NCI-H2196 (cell line): ENCODE measurements at regions not wholly inside any gene's neighbourhood (a gene's known extent, or its start where the extent isn't known, plus 50 kb on each side); places are given as distances from the start of the nearest gene placed in this dataset.

Source experiments
- DNase-seq: peaks from one replicate; lab custom pipeline; 2025; ENCODE audit not compliant: unreplicated experiment; lab: John Stamatoyannopoulos, UW

- no peak for DNase-seq
These were observed 383.2 kb upstream of the KCNMB2 start for GRCh38 chr3:178152988-178153387.

DNA sequence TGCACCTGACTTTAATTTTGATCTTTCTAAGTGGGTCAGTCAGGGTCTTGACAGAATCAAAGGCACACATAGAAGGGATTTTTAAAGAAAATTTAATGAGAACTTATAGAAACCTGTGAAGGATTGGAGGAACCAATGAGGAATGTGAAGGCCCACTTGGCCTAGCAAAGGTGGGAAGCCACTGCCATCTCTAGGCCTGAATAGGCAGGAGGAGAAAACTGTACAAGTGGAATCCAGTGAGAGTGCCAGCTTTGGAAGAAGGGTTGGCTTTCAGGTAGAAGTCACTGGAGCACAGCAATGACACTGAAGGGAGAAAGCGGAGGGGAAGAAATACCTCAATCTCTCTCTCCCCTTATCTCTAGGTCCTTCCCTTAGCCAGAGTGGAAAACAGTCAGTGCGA lies 380.7 kb upstream of the KCNMB2 start:
- DNase-seq = no peak

- DNase-seq = no peak
These were observed 379.9 kb upstream of the KCNMB2 start for GRCh38 chr3:178156301-178156700.

DNA sequence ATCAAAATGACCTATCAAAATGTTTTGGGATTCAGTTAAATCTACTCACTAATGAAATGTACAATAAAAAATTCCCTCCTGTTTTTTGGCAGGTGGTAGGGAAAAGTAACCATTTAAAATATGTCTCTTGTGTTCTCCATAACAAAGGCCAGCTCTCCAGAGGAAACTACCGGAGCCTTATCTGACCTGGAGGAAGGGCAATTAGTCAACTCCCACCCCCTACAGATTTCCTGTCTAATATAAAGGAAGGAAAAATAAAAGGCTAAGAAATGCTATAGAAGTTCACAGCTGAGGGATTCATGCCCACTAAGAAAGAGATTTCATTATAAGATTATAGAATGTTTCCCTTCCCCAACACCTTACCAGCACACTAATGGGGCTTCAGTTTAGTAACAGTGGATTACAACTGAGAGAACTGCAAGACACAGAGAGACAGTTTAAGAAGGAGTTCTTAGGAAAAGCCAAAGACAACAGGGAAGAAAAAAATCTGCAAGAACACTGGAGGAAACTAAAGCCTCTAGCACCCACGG lies 376.5 kb upstream of the KCNMB2 start:
- no peak for DNase-seq

GRCh38 chr3:178169421-178169820 lies 366.8 kb upstream of the KCNMB2 start:
- no peak for DNase-seq

GRCh38 chr3:178170698-178171535 lies 365.3 kb upstream of the KCNMB2 start:
- DNase-seq = no peak

DNA sequence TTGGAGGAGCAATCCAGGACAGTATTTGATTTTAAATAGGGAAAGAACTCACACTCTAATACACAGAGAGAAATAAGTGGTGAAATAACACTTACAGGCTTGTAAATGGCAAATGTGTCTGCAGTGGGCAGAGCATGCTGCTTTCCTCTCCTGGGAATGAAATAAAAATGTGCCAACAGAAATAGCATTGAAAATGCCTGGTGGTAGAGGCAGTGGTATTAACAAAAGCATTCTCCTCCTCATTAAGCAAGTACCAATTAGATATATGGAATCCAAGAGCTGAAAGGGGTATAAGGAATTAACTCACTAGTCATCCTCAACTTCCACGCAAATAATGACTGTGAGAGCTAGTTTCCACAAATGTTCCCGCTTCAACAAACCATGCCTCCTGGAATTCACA lies 364.1 kb upstream of the KCNMB2 start:
- no peak for DNase-seq

DNA sequence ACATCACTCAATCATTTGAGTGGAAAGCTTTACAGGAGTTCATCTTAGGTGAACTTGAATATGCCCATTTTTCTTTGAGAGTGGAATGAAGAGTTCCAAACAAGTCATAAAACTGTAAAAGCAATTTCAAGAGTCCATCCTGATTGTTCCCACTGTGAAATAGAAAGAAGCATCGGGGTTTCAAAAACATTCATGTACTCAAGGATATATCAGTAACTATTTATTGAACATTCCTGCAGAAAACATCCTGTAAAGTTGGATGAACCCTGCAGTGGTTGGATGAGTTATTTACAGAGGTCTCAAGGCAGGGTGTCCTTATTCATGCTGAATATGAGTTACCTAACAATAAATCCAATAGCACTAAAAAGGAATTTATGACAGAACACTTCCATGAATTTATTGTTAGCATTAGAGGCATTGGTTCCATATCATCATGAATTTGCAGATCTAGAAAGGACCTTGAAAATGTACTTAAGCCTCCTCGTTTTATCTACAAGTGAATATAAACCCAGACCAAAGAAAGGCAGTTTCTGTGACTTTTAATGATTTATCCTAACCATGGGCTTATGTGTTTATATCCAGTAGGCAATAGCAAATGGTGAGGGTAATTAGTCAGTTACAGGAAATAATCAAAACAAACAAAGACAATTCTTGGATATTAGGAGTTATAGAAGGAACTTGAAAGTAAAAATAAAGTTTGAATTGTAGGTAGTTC lies 361.9 kb upstream of the KCNMB2 start:
- no peak for DNase-seq

DNA sequence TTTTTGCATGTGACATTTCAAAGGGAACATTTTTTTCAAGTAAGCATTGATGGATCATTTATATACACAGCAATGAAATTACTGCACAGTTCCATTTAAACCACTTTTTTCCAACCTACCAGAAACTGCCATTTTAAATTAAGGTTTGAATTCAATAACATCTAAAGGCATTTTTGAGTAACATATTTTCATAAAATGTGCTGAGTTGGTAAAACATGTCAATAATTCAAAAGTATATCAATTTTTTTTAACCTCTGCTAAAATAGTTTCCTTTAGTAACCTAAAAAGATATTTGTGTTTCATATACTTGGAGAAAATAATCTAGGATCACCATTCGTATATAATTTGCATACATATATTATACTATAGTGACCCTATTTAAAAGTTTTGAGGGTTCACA lies 355.1 kb upstream of the KCNMB2 start:
- DNase-seq = no peak

- DNase-seq = no peak
These were observed 354.5 kb upstream of the KCNMB2 start for GRCh38 chr3:178181784-178182183.

GRCh38 chr3:178182337-178182779 lies 353.9 kb upstream of the KCNMB2 start:
- no peak for DNase-seq

- no peak for DNase-seq
These were observed 351.4 kb upstream of the KCNMB2 start for GRCh38 chr3:178184833-178185232.

DNA sequence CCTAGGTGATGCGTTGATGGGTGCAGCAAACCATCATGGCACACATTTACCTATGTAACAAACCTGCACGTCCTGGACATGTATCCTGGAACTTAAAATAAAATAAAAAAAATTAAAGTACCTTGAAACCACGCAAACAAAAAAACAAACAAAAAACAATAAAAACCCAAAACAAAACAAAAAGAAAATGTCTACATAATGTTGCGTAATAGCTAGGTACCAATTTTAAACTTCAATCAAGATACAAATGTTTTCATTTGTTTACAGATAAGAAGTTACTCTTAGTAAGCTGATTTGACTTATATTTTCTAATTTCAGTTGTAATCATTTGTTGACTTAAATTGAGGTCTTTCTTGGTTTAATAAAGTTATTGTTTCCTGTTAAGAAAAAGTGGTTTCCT lies 349.6 kb upstream of the KCNMB2 start:
- DNase-seq = no peak

- DNase-seq = no peak
These were observed 346.4 kb upstream of the KCNMB2 start for GRCh38 chr3:178189854-178190253.

DNA sequence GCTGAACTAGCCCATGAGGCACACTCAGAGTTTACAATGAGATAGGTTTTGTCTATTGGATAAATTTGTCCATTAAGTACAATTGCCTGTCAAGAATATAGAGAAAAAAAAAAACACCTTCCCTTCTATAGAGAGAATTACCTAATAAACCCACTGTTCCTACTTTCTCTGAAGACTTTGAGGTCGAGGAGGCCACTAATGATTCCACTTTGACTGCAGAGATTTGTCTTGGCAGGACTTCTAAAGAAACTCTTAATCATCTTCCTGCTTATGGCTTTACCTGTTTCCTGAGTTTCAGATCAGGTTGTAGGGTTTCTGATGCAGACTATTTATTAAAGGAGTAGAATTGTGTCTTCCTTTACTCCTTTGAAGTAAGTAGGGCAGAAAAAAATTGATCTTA lies 342.4 kb upstream of the KCNMB2 start:
- no peak for DNase-seq

- no peak for DNase-seq
These were observed 341.7 kb upstream of the KCNMB2 start for GRCh38 chr3:178194539-178194938.

GRCh38 chr3:178195824-178196223 lies 340.4 kb upstream of the KCNMB2 start:
- no peak for DNase-seq

DNA sequence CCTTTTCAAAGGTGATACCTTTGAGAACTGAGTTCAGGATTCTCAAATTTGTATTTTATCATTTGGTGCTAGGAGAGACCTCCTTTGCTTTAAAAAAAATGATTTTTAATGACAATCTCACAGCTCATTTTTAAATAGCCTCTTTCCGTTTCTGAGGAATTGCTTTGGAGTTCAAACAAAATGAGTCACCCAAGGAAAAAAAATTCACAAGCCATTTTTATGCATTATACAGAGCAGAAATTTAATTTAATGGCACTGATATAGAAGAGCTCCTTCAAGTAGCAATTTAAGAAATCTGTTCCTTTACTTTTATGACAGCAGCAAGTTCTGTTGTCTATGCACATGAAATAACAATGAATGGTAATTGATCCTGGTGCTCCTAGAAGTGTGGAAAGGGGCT lies 337.9 kb upstream of the KCNMB2 start:
- no peak for DNase-seq

DNA sequence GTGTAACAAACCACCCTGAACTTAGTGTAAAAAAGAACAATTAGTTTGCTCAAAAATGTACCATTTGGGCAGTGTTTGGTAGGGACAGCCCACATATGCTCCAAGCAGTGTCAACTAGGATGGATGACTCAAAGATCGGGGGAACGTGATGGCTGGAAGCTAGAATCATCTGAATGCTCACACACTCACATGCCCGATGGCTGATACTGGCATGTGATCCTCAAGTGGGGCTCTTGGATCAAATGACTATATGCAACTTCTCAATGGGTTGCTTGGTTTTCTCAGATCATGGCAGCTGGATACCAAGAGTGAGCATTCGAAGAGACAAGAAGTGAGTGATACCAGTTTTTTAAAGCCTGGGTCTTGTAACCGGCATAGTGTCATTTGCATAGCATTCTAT lies 335.9 kb upstream of the KCNMB2 start:
- no peak for DNase-seq

GRCh38 chr3:178201714-178202113 lies 334.5 kb upstream of the KCNMB2 start:
- DNase-seq = no peak

- DNase-seq = no peak
These were observed 334.0 kb upstream of the KCNMB2 start for GRCh38 chr3:178202194-178202593.

DNA sequence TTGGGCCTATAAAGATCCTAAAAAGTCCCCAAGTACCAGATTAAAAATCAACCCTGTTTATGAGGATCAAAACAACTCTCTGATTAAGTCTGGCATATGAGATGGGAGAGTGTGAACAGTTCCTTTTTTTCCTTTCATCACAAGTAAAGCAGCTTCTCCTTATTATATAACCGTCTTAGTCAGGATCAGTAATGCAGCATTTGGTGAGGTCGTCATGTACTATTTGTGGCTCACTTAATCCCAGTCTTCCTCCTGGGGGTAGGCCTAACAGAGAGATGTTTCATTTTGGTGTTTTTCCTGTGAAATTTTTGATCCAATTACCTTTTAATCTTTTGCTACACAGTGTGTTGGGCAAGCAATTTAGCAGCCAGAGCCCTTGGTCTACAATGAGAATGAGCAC lies 333.1 kb upstream of the KCNMB2 start:
- no peak for DNase-seq
